ENCODE measurements at regions not wholly inside any gene's neighbourhood (a gene's known extent, or its start where the extent isn't known, plus 50 kb on each side); places are given as distances from the start of the nearest gene placed in this dataset.

- TF ChIP-seq CTCF (IDR thresholded peaks at IDR 0.05; ENCODE audit: poor library complexity) (no peak), EZH2 (IDR thresholded peaks at IDR 0.05; ENCODE audit: borderline replicate concordance) (no peak)
Measured at GRCh38 chr9:86459599-86460155, 105.5 kb upstream of the TUT7 start.

All from hepatocyte (in vitro differentiated cells).